Kidney epithelial cell (primary cell): ENCODE measurements at regions not wholly inside any gene's neighbourhood (a gene's known extent, or its start where the extent isn't known, plus 50 kb on each side); places are given as distances from the start of the nearest gene placed in this dataset.

Experiments used
- DNase-seq: peaks from one replicate; pipeline ENCODE4 v3.0.0-alpha.2; 2010; ENCODE audit warnings: low read depth
- H3K27me3 ChIP-seq: 2 replicates; pipeline ENCODE4 v1.6.0; 2011; ENCODE audit warnings: low read length; ENCODE audit not compliant: control insufficient read depth, insufficient read depth
- H3K36me3 ChIP-seq: 2 replicates; pipeline ENCODE4 v1.5.1; 2011; ENCODE audit warnings: low read length; ENCODE audit not compliant: control insufficient read depth, insufficient read depth
- H3K4me3 ChIP-seq: 2 replicates; pipeline ENCODE4 v1.5.1; 2011; ENCODE audit warnings: low read depth, mild to moderate bottlenecking, control low read depth, low read length
- CTCF ChIP-seq: IDR thresholded peaks from 2 replicates; pipeline ENCODE4 v1.5.1; 2011; ENCODE audit warnings: mild to moderate bottlenecking, moderate library complexity, low read length, control low read depth, inconsistent platforms; ENCODE audit not compliant: insufficient read depth, poor library complexity, severe bottlenecking

- Histone ChIP-seq H3K36me3 (no peaks in the 10 kb centered on the region), H3K4me3 (no peak overlapping the region), H3K27me3 (no peaks in the 10 kb centered on the region)
- no peak for DNase-seq
- no peak for TF ChIP-seq CTCF
Observed at GRCh38 chr2:17122887-17123501, 395.2 kb downstream of the RAD51AP2 start.

- no peaks in the 10 kb centered on the region for H3K27me3 ChIP-seq
- H3K36me3 ChIP-seq: no peaks in the 10 kb centered on the region
- no peak for DNase-seq
- TF ChIP-seq CTCF: no peak
- H3K4me3 ChIP-seq: no peak overlapping the region
Observed at GRCh38 chr2:17115466-17115865, 402.8 kb downstream of the RAD51AP2 start.

GRCh38 chr2:17115042-17115441 lies 403.2 kb downstream of the RAD51AP2 start:
- TF ChIP-seq CTCF: no peak
- Histone ChIP-seq H3K36me3 (no peaks in the 10 kb centered on the region), H3K27me3 (no peaks in the 10 kb centered on the region), H3K4me3 (no peak overlapping the region)
- no peak for DNase-seq

GRCh38 chr2:17107871-17108270 lies 410.4 kb downstream of the RAD51AP2 start:
- no peak for DNase-seq
- Histone ChIP-seq H3K27me3 (no peaks in the 10 kb centered on the region), H3K36me3 (no peaks in the 10 kb centered on the region), H3K4me3 (no peak overlapping the region)
- no peak for TF ChIP-seq CTCF

GRCh38 chr2:17107151-17107550 lies 411.1 kb downstream of the RAD51AP2 start:
- Histone ChIP-seq H3K4me3 (no peak overlapping the region), H3K27me3 (no peaks in the 10 kb centered on the region), H3K36me3 (no peaks in the 10 kb centered on the region)
- no peak for TF ChIP-seq CTCF
- DNase-seq: no peak

GRCh38 chr2:17106418-17106817 lies 411.8 kb downstream of the RAD51AP2 start:
- no peak for TF ChIP-seq CTCF
- Histone ChIP-seq H3K4me3 (no peak overlapping the region), H3K36me3 (no peaks in the 10 kb centered on the region), H3K27me3 (no peaks in the 10 kb centered on the region)
- no peak for DNase-seq
